RWPE1 (cell line): ENCODE measurements at regions not wholly inside any gene's neighbourhood (a gene's known extent, or its start where the extent isn't known, plus 50 kb on each side); places are given as distances from the start of the nearest gene placed in this dataset.
"Not testable (repeated sequence)": the region's sequence is repeated elsewhere in the genome, so short reads cannot be mapped to it uniquely, and the experiment has no call there.

Source experiments
- CTCF ChIA-PET: fragments of 350-600 bp; sonication (Branson Sonifier 250); formaldehyde crosslinking; extraction: SDS; loops from one replicate; lab custom pipeline; 2021; lab: Yijun Ruan, JAX
- POLR2A ChIA-PET: fragments of 400-600 bp; formaldehyde crosslinking; extraction: SDS; loops from one replicate; lab custom pipeline; 2020; ENCODE audit warnings: antibody characterized with exemption; ENCODE audit not compliant: low non-redundant PET; lab: Yijun Ruan, JAX
- DNase-seq: peaks from one replicate; pipeline ENCODE4 v3.0.0; 2012; ENCODE audit warnings: low spot score
- H3K27ac ChIP-seq: fragments of 450-650 bp; 2 replicates; pipeline ENCODE4 v1.5.1; 2017
- TF ChIP-seq, protein P1 (sequence below): fragments of 450-650 bp; conservative IDR thresholded peaks from 2 replicates; pipeline ENCODE4 v1.5.1; 2017; ENCODE audit warnings: low read depth, mild to moderate bottlenecking

DNA sequence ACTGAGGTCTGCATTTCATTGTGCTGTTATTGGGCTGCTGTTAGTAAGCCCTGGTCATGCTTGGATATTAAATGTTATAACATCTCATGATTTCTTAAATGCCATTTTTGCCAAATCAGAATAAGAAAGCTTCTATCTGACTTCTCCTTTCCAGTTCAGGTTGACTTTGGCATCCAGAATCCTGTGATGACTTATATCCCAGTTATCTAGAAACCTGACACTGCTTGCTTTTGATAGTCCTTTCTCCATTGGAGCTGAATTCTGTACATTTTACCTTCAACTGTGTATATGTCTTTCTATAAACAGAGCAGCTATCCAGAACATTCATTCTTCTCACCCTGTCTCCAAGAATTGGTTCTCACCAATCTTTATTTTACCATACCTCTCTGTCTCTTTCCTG, 257.7 kb upstream of the GNPDA2 start:
- ChIA-PET CTCF (no interaction called here), POLR2A (no interaction called here)
- TF ChIP-seq, protein P1, sequence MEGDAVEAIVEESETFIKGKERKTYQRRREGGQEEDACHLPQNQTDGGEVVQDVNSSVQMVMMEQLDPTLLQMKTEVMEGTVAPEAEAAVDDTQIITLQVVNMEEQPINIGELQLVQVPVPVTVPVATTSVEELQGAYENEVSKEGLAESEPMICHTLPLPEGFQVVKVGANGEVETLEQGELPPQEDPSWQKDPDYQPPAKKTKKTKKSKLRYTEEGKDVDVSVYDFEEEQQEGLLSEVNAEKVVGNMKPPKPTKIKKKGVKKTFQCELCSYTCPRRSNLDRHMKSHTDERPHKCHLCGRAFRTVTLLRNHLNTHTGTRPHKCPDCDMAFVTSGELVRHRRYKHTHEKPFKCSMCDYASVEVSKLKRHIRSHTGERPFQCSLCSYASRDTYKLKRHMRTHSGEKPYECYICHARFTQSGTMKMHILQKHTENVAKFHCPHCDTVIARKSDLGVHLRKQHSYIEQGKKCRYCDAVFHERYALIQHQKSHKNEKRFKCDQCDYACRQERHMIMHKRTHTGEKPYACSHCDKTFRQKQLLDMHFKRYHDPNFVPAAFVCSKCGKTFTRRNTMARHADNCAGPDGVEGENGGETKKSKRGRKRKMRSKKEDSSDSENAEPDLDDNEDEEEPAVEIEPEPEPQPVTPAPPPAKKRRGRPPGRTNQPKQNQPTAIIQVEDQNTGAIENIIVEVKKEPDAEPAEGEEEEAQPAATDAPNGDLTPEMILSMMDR = no peak
- H3K27ac ChIP-seq = no peak overlapping the region
- DNase-seq = no peak

GRCh38 chr4:44983083-44983482, 256.7 kb upstream of the GNPDA2 start:
- no peak for DNase-seq
- ChIA-PET POLR2A (no interaction called here), CTCF (no interaction called here)
- TF ChIP-seq, protein P1 = no peak
- no peak overlapping the region for H3K27ac ChIP-seq

- ChIA-PET POLR2A (no interaction called here), CTCF (no interaction called here)
- DNase-seq = no peak
- TF ChIP-seq, protein P1 = no peak
- no peak overlapping the region for H3K27ac ChIP-seq
Measured at GRCh38 chr4:44978020-44978419, 251.7 kb upstream of the GNPDA2 start.

DNA sequence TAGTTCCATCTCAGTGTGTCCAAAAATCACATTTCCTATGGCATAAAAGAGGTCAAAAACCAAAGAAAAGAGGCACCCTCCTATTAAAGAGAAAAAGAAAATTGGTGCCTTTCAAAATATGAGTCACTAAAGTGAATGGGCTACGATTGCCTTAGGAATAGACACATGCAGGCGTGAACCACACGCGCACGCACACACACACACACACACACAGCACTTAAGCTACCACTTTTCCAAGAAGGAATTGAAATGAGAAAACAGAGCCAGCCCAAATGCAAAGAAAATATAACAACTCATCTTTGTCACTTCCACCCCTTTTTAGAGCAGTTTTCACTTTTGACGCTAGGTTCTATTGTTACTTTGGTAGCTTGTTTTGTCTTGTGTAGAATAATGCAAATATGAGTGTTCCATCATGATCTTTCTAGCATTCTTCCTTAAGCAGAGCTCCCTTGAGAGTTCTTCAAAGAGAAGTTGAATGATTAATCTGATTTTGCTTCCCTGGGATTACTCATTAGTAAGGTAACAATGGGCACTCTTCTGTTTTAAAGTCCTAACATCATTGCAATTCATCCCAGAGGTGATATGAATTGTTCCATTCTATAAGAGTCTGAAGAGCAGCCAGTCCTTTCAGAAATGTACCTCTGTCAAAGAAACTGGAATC, 239.2 kb upstream of the GNPDA2 start:
- TF ChIP-seq, protein P1 = no peak
- no peak overlapping the region for H3K27ac ChIP-seq
- DNase-seq = no peak
- ChIA-PET POLR2A (no interaction called here), CTCF (no interaction called here)

DNA sequence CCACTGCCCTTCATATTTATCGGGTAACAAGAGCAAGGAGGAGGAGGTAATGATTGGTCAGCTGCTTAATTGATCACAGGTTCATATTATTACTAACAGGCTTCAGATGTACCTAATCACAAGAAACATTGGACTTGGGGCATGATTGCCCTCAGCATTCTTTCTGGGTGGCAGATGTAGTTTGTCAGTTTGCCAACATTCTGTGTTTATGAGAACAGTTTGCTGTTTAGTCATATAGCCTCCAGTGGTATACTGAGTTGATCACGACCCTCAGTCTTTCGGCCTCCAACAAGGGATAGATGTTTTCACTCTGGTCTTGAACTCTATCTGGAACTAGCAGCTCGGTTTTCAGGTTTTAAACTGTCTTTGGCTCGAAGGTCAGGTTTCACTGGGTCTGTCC, 237.7 kb upstream of the GNPDA2 start:
- H3K27ac ChIP-seq, DNase-seq, POLR2A ChIA-PET, CTCF ChIA-PET: not testable (repeated sequence)

GRCh38 chr4:44961001-44961755, 234.8 kb upstream of the GNPDA2 start:
- TF ChIP-seq, protein P1 = no peak
- ChIA-PET POLR2A (no interaction called here), CTCF (no interaction called here)
- no peak for DNase-seq
- H3K27ac ChIP-seq = peak overlapping the region; percentile 18; the same call in 1 of the 2 replicates

- no peak for DNase-seq
- ChIA-PET POLR2A (no interaction called here), CTCF (no interaction called here)
- no peak overlapping the region for H3K27ac ChIP-seq
- TF ChIP-seq, protein P1 = no peak
Measured at GRCh38 chr4:44931720-44932119, 205.4 kb upstream of the GNPDA2 start.
